ENCODE measurements at regions not wholly inside any gene's neighbourhood (a gene's known extent, or its start where the extent isn't known, plus 50 kb on each side); places are given as distances from the start of the nearest gene placed in this dataset.

- no peak for TF ChIP-seq EP300 (IDR thresholded peaks at IDR 0.05)
- TF ChIP-seq, protein P1, sequence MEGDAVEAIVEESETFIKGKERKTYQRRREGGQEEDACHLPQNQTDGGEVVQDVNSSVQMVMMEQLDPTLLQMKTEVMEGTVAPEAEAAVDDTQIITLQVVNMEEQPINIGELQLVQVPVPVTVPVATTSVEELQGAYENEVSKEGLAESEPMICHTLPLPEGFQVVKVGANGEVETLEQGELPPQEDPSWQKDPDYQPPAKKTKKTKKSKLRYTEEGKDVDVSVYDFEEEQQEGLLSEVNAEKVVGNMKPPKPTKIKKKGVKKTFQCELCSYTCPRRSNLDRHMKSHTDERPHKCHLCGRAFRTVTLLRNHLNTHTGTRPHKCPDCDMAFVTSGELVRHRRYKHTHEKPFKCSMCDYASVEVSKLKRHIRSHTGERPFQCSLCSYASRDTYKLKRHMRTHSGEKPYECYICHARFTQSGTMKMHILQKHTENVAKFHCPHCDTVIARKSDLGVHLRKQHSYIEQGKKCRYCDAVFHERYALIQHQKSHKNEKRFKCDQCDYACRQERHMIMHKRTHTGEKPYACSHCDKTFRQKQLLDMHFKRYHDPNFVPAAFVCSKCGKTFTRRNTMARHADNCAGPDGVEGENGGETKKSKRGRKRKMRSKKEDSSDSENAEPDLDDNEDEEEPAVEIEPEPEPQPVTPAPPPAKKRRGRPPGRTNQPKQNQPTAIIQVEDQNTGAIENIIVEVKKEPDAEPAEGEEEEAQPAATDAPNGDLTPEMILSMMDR (IDR thresholded peaks at IDR 0.05): no peak
Observed at GRCh38 chr18:25734336-25734735, 356.1 kb downstream of the SS18 start.
